HepG2 (cell line): ENCODE measurements at regions not wholly inside any gene's neighbourhood (a gene's known extent, or its start where the extent isn't known, plus 50 kb on each side); places are given as distances from the start of the nearest gene placed in this dataset.

Experiments
- CC2D1A ChIP-seq: sonication (generic); formaldehyde crosslinking; IDR thresholded peaks from 2 replicates; pipeline ENCODE4 v1.8.1; 2023; ENCODE audit warnings: mild to moderate bottlenecking, missing genetic modification reagents
- FOXM1 ChIP-seq: sonication (generic); formaldehyde crosslinking; IDR thresholded peaks from 2 replicates; pipeline ENCODE4 v1.5.0; 2020; ENCODE audit warnings: missing genetic modification reagents
- HNRNPH1 ChIP-seq: fragments of 200-400 bp; formaldehyde crosslinking; optimal IDR thresholded peaks from 2 replicates; pipeline ENCODE3; 2017; ENCODE audit warnings: mild to moderate bottlenecking, low read depth, low read length
- TF ChIP-seq, protein P1 (sequence below): sonication (generic); formaldehyde crosslinking; IDR thresholded peaks from 2 replicates; pipeline ENCODE4 v1.5.0; 2020; ENCODE audit warnings: mild to moderate bottlenecking, missing genetic modification reagents, moderate library complexity

DNA sequence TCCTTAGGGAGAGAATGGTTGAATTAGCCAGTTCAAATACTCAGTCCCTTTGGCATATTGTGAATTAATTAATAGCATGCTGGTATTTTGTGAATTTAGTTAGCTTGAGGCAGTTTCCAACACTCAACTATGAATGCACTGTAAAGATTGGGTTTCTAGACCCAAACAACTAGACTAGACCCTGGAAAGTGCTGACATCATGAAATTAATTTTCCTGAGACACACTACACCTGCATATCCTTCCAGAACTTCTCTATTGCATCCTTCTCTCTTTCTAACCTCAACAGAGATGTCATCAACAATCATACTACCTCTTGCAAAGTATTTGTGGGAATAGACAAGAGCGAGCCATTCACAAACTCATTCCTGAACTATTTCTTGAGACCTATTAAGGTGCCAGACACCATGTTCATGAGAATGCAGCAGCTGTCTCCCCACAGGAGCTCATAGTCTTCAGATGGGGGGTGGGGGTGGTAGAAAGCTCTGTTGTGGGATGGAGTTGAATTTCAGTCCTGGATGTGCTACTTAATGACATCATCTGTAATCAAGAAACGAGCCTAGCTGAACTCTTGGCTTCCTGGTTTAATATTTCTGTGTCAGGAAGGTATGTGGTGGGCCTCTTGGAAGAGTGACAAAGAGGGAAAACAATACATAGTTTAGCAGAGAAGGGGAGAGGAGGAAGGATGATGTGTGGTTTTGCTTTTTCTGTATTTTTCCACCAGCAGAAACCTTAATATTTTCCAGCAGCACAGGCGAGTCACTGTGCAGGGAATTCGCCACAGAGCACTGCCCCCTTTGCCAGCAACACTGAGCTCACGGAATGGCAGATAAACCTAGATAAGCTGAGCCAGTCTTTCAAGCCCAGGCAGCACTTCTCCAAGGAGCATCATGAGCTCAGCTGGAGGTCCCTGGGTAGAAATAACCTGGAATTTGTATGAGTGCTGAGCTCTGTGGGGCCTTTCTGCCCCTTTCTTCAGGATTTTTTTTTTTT lies 53.1 kb upstream of the CYSLTR2 start:
- TF ChIP-seq CC2D1A (CRISPR knock-in tag) (no peak), HNRNPH1 (no peak), FOXM1 (CRISPR knock-in tag) (no peak)
- TF ChIP-seq, protein P1, sequence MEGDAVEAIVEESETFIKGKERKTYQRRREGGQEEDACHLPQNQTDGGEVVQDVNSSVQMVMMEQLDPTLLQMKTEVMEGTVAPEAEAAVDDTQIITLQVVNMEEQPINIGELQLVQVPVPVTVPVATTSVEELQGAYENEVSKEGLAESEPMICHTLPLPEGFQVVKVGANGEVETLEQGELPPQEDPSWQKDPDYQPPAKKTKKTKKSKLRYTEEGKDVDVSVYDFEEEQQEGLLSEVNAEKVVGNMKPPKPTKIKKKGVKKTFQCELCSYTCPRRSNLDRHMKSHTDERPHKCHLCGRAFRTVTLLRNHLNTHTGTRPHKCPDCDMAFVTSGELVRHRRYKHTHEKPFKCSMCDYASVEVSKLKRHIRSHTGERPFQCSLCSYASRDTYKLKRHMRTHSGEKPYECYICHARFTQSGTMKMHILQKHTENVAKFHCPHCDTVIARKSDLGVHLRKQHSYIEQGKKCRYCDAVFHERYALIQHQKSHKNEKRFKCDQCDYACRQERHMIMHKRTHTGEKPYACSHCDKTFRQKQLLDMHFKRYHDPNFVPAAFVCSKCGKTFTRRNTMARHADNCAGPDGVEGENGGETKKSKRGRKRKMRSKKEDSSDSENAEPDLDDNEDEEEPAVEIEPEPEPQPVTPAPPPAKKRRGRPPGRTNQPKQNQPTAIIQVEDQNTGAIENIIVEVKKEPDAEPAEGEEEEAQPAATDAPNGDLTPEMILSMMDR (CRISPR knock-in tag), result no peak
